GM10266 (cell line): ENCODE measurements at regions not wholly inside any gene's neighbourhood (a gene's known extent, or its start where the extent isn't known, plus 50 kb on each side); places are given as distances from the start of the nearest gene placed in this dataset.

ENCODE experiments used
- DNase-seq: peaks from one replicate; pipeline ENCODE4 v3.0.0; 2012; ENCODE audit errors: extremely low spot score
- TF ChIP-seq, protein P1 (sequence below): IDR thresholded peaks from 2 replicates; pipeline ENCODE4 v1.5.1; 2012; ENCODE audit warnings: mild to moderate bottlenecking, low read depth; ENCODE audit not compliant: control insufficient read depth, insufficient read depth; ENCODE audit errors: missing control alignments

DNA sequence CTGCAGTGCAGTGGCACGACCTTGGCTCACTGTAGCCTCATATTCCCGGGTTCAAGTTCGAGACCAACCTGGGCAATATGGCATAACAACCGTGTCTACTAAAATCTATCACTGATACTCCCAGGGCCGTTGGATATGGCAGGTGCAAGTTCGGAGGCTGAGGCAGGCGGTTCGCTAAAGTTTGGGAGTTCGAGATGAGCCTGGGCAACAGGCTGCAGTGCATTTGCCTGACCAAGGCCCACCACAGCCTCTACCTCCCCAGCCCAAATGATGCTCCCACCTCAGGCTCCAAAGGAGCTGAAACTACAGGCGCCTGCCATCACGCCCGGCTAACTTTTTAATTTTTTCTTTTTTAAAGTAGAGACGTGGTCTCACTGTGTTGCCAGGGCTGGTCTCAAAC is 177.1 kb upstream of the ALG10B start:
- TF ChIP-seq, protein P1, sequence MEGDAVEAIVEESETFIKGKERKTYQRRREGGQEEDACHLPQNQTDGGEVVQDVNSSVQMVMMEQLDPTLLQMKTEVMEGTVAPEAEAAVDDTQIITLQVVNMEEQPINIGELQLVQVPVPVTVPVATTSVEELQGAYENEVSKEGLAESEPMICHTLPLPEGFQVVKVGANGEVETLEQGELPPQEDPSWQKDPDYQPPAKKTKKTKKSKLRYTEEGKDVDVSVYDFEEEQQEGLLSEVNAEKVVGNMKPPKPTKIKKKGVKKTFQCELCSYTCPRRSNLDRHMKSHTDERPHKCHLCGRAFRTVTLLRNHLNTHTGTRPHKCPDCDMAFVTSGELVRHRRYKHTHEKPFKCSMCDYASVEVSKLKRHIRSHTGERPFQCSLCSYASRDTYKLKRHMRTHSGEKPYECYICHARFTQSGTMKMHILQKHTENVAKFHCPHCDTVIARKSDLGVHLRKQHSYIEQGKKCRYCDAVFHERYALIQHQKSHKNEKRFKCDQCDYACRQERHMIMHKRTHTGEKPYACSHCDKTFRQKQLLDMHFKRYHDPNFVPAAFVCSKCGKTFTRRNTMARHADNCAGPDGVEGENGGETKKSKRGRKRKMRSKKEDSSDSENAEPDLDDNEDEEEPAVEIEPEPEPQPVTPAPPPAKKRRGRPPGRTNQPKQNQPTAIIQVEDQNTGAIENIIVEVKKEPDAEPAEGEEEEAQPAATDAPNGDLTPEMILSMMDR = no peak
- DNase-seq = no peak

GRCh38 chr12:38141239-38141638 is 175.3 kb upstream of the ALG10B start:
- no peak for DNase-seq
- TF ChIP-seq, protein P1 = no peak

DNA sequence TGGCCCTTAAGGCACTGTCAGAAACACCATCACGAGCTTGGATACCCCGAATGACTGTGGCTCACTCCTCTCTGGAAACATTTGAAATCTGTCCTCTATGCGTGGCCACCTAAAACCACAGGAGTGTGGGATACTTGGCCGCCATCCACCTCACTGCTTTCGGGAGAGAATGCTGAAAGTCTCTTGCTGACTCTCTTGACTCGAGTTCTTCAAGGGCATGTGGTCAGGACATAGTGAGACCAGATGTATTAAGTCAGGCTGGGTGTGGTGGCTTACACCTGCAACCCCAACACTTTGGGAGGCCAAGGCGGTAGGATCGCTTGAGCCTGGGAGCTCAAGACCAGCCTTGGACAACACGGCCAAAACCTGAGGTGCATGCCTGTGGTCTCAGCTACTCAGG is 174.7 kb upstream of the ALG10B start:
- TF ChIP-seq, protein P1 = no peak
- DNase-seq = no peak

DNA sequence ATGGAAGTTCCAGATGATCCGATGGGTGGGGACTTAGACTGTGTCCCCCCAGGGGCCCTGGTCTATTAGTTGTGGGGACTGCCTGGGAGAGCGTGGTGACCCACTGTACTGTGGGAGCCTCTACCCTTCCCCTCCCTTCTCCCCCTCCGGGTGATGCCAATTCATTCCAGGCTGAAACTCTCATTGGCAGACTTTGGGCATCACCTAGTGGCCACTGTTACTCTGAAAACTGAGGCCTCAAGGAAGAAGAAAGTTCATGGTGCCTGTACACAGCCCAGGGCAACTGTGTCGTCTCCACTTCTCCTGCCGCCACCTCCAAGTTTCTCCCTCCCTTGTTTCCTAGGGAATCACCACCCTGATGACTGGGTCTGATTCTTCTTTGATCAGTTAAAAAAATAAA is 173.6 kb upstream of the ALG10B start:
- TF ChIP-seq, protein P1 = no peak
- DNase-seq = no peak

DNA sequence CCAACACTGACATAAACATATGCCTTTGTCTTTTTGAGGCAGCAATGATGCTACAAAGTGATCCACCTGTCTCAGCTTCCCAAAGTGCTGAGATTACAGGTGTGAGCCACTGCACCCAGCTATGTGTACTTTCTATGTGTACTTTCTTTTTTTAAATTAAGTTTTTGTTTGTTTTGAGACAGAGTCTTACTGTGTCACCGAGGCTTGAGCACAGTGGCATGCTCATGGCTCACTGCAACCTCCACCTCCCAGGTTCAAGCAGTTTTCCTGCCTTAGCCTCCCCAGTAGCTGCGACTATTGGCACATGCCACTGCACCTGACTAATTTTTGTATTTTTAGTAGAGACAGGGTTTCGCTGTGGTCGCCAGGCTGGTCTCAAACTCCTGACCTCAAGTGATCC is 172.5 kb upstream of the ALG10B start:
- TF ChIP-seq, protein P1 = no peak
- DNase-seq = no peak

- no peak for DNase-seq
- TF ChIP-seq, protein P1 = no peak
Measured at GRCh38 chr12:38144601-38145436, 171.8 kb upstream of the ALG10B start.

DNA sequence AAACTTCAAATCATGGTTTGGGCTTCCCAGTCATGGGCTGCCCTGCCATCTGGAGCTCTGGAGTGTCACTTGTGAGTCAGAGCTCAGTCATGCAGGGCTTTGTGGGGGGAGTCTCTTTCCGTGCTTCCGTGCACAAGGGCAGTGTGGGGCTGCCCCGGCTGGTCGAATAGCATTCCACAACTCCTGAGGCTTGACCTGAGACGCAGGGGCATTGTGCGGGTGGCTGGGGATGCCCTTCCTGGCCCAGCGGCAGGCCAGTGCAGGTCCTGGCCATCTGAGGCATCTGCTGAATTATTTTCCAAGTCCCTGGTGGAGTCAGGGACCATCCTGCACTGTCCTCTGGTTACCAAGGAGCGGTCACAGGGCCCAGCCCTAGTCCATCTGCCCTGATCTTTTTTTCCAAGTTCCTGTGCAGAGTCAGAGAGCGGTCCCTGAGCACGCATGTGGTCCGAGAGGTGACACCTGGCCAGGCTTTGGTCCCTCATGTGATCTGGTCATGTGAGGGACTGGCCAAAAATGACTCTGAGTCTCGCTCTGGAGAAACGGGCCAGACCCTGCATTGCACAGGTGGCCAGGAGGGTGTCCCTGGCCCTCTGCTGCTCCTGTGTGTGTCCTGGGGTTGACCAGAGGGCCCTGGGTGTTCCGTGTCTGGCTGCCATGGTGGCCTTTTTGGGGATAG is 167.0 kb upstream of the ALG10B start:
- DNase-seq = no peak
- TF ChIP-seq, protein P1 = no peak
